ENCODE measurements at regions not wholly inside any gene's neighbourhood (a gene's known extent, or its start where the extent isn't known, plus 50 kb on each side); places are given as distances from the start of the nearest gene placed in this dataset.

DNA sequence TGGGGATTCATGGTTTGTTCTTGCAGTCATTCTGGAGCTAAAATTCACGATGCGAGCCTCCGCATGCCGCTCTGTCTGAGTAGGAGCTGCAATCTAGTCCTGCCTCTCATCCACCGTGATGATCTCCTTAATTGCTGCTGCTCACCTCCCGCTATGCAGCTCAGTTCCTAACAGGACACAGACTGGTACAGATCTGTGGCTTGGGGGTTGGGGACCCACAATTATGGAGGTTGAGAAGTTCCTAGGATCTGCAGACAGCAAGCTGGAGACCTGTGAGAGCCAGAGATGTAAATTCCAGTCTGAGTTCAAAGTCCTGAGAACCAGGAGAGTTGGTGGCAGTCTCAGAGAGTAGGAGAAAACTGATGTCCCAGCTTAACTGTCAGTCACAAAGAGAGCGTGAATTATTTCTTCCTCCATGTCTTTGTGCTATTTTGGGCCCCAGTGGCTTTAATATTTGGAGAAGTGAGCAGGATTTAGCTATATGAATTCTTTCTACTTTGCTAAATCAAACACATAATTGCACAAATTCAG is 378.7 kb upstream of the MAN1A1 start:
- Histone ChIP-seq H4K20me1 (replicated peaks; ENCODE audit: control insufficient read depth, insufficient read depth, low read length) (no peaks in the 10 kb centered on the region), H3K27ac (ENCODE audit: extremely low read depth, low read depth, low read length) (no peak overlapping the region), H3K4me2 (ENCODE audit: insufficient read depth, low read length) (peak overlapping the region; percentile 16), H2AFZ (ENCODE audit: low read depth, low read length) (peak overlapping the region; percentile 92), H3K27me3 (ENCODE audit: control insufficient read depth in 2 of 2, insufficient read depth in 2 of 2, low read length in 2 of 2) (no peaks in the 10 kb centered on the region), H3K36me3 (ENCODE audit: control insufficient read depth, insufficient read depth, low read length) (no peaks in the 10 kb centered on the region), H3K4me3 (no peak overlapping the region), H3K79me2 (ENCODE audit: control insufficient read depth, insufficient read depth, low read length) (no peaks in the 10 kb centered on the region), H3K9me3 (replicated peaks; ENCODE audit: control insufficient read depth, insufficient read depth, low read depth, low read length) (no peaks in the 10 kb centered on the region), H3K9ac (ENCODE audit: insufficient read depth in 1 of 2, low read depth in 2 of 2, low read length in 2 of 2) (peak overlapping the region in 1 of 2 experiments; percentile 6; a peak in 1 of 4 replicates), H3K9me1 (ENCODE audit: control insufficient read depth, insufficient read depth, low read length) (no peaks in the 10 kb centered on the region), H3K4me1 (replicated peaks in 1 of 2; ENCODE audit: control insufficient read depth in 2 of 2, insufficient read depth in 2 of 2, low read length in 2 of 2) (peaks cover 6 to 10% of the 10 kb centered on the region in 2 experiments; a peak in 2 of 5 replicates)
- CTCF ChIA-PET (ENCODE audit: low intra/inter-chr PET ratio) = no interaction called here
- POLR2A ChIA-PET = interaction anchor here (0.6 to 1.2 kb wide), 4 partner anchors 8 to 101 kb away, joined by 3 read pairs; no protein-coding TSS in a partner anchor
- intact Hi-C loops (cut with micrococcal nuclease) = loop anchor here (10.0 kb wide), 2 partner anchors 163 to 793 kb away; partner anchors contain the start of gene MCM9
- FAIRE-seq (peak; percentile 78), DNase-seq (ENCODE audit: extremely low read depth in 1 of 4, low spot score in 3 of 4) (peak in 1 of 4 experiments; percentile 8), ATAC-seq (peak; percentile 86)
- WGBS (ENCODE audit: insufficient coverage, low coverage, missing lambda C conversion rate) = 38% methylated on average over 7 of the region's 7 CpGs
- no TSS peak for BruUV-seq (replicated peaks)
- TF ChIP-seq, protein P1, sequence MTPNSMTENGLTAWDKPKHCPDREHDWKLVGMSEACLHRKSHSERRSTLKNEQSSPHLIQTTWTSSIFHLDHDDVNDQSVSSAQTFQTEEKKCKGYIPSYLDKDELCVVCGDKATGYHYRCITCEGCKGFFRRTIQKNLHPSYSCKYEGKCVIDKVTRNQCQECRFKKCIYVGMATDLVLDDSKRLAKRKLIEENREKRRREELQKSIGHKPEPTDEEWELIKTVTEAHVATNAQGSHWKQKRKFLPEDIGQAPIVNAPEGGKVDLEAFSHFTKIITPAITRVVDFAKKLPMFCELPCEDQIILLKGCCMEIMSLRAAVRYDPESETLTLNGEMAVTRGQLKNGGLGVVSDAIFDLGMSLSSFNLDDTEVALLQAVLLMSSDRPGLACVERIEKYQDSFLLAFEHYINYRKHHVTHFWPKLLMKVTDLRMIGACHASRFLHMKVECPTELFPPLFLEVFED (CRISPR knock-in tag; conservative IDR thresholded peaks at IDR 0.05) = no peak
- TF ChIP-seq, protein P2, sequence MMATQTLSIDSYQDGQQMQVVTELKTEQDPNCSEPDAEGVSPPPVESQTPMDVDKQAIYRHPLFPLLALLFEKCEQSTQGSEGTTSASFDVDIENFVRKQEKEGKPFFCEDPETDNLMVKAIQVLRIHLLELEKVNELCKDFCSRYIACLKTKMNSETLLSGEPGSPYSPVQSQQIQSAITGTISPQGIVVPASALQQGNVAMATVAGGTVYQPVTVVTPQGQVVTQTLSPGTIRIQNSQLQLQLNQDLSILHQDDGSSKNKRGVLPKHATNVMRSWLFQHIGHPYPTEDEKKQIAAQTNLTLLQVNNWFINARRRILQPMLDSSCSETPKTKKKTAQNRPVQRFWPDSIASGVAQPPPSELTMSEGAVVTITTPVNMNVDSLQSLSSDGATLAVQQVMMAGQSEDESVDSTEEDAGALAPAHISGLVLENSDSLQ (IDR thresholded peaks at IDR 0.05) = peak; percentile 51
- no peak for TF ChIP-seq CBX8 (IDR thresholded peaks at IDR 0.05; ENCODE audit: borderline replicate concordance, extremely low read depth, low read depth, low read length, poor library complexity, severe bottlenecking)
- in situ Hi-C loops (cut with MboI) = no loop called here
